ENCODE measurements at regions not wholly inside any gene's neighbourhood (a gene's known extent, or its start where the extent isn't known, plus 50 kb on each side); places are given as distances from the start of the nearest gene placed in this dataset.

DNA sequence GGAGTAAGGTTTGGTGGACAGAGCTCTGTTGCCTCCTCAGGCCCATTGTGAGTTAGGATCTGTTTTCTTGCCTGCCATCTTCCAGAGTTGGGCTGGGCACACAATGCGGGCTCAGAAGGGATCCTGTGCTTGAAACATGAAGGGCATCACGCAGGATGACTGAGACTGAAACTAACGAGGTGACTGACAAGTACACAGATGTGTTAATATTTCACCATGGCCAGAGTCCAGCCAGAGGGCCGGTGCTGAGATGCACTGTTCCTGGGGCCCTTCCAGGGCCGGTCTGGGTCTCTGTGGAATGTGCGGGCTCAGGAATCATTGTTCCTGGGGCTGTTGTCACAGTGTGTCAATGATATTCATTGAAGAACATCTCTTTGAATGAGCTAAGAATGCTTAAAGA lies 163.7 kb downstream of the URI1 start:
- no peak overlapping the region for H3K27ac ChIP-seq
- TF ChIP-seq, protein P1, sequence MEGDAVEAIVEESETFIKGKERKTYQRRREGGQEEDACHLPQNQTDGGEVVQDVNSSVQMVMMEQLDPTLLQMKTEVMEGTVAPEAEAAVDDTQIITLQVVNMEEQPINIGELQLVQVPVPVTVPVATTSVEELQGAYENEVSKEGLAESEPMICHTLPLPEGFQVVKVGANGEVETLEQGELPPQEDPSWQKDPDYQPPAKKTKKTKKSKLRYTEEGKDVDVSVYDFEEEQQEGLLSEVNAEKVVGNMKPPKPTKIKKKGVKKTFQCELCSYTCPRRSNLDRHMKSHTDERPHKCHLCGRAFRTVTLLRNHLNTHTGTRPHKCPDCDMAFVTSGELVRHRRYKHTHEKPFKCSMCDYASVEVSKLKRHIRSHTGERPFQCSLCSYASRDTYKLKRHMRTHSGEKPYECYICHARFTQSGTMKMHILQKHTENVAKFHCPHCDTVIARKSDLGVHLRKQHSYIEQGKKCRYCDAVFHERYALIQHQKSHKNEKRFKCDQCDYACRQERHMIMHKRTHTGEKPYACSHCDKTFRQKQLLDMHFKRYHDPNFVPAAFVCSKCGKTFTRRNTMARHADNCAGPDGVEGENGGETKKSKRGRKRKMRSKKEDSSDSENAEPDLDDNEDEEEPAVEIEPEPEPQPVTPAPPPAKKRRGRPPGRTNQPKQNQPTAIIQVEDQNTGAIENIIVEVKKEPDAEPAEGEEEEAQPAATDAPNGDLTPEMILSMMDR (IDR thresholded peaks at IDR 0.05), result no peak
- no peak for TF ChIP-seq ZFX (IDR thresholded peaks at IDR 0.05; ENCODE audit: borderline replicate concordance)

DNA sequence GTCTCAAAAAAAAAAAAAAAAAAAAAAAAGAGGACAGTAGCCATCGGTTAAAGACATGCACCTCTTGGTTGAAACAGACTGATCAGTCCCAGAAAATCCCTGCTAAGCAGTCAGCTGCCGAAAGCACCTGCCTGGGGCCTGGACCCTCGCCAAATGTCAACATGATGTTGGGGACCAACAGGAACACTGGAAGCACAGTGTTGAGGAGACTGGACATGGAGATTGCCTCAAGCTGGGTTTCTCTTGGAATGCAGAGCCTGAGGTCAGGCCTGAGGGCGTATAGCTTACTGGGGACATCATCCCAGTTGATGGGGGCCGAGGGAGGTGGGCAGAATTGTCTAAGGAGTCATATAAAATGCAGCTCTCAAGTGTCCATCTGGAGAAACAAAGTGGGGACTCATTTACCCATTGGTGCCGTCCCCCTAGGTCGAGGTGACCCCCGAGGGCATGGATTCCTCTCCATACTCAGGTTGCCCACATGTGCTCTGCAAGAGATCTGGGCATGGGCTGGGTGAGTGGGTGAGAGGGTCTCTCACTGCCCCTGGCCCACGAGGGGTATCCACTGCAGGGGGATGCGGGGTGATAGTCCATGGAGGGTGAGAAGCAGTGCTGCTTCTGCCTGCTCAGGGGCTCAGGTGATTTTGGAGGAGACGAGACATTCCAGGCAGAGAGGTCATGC lies 164.5 kb downstream of the URI1 start:
- H3K27ac ChIP-seq, result no peak overlapping the region
- TF ChIP-seq, protein P1 (IDR thresholded peaks at IDR 0.05), result no peak
- no peak for TF ChIP-seq ZFX (IDR thresholded peaks at IDR 0.05; ENCODE audit: borderline replicate concordance)

DNA sequence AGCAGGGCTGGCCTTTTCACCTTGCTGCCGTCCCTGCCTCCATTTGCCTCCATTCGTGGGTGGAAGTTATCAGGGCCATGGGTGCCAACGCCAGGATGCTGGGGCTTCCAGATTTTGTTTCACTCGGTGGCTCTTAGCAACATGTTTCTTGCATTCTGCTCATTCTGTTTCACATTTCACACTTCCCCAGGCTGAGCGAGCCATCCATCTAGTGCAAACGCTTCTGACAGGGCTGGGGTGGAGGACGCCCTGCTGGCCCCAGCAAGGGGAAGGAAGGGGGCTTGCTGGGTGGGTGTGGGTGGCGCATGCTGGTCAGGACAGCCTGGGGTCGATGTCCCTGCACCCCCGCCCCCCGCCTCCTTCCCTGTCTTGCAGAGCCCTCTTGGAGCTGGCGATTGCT lies 165.2 kb downstream of the URI1 start:
- TF ChIP-seq ZFX (IDR thresholded peaks at IDR 0.05; ENCODE audit: borderline replicate concordance), result no peak
- TF ChIP-seq, protein P1 (IDR thresholded peaks at IDR 0.05), result no peak
- no peak overlapping the region for H3K27ac ChIP-seq

DNA sequence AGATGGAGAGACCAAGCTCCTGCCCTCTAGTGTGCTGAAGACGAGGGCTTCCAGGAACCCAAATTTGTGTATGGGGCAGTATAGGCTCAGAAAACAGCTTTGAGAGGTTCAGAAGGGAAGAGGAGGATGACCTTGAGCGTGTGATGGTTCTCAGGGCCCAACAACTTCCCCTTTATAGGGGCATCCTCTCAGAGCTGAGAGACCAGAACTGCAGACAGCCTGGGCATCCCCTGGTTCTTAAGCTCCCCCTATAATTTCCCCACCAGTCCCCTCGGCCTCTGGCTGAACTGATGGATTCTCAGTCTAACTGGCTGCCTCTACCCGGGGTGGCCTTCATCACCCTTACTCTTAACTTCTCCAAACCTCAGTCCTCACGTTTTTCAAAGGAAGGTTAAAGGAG lies 167.5 kb downstream of the URI1 start:
- TF ChIP-seq, protein P1 (IDR thresholded peaks at IDR 0.05), result no peak
- no peak for TF ChIP-seq ZFX (IDR thresholded peaks at IDR 0.05; ENCODE audit: borderline replicate concordance)
- no peak overlapping the region for H3K27ac ChIP-seq

DNA sequence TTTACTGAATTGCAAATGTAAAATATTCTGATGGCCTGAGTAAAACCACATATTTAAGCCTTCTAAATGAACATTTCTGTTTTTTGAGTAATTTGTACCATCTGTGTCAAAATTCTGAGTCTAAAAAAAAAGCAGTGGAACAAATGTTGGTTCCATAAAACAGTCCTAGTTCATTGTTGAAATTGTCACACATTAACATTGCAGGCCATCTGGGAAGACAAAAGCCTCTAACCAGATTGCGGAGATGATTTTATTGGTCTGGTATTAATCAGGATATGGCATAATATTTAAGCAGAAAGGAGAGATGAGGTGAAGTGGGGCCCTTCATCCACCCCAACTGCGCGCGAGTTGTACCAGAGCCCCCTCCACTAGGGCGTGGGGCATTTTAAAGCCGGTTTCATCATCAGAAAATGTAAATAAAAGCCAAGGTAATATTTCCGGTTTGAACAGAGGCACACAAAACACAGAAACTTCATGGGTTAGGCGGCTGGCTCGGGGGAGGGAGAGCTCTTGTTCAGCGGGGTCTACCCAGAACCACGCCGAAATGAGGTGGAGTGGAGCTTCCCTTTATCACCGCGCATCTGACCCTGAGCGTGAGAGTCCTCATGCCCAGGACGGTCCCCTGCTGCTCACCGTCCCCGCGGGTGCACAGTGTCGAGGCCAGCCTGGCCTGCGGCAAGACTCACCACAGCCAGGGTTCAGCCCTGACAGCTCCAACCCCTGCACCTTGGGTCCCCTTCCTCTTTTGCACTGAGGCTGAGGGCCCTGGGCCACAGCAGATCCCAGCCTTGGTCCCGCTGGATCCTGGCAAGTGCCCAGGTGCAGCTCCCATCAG lies 169.2 kb downstream of the URI1 start:
- TF ChIP-seq, protein P1 (IDR thresholded peaks at IDR 0.05), result no peak
- no peak for TF ChIP-seq ZFX (IDR thresholded peaks at IDR 0.05; ENCODE audit: borderline replicate concordance)
- no peak overlapping the region for H3K27ac ChIP-seq

DNA sequence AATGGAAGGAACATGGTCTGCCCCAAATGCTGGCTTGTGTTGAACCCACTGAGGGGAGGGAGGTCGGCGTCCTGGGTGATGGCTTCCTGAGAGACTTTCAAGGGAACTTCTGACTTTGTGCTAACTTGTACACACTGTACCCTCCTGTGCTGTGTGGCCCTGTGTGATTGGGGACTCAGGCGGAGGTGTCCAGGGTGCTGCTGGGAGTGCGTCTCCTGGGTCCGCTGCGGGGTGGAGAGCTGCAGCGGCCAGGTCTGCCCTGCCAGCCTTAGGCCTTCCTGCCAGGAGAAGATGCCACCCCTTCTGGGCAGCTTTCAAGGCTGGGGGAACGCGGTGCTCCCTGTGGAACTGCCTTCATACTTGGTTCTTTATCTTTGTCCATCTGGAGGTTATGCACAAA lies 170.1 kb downstream of the URI1 start:
- H3K27ac ChIP-seq, result no peak overlapping the region
- TF ChIP-seq, protein P1 (IDR thresholded peaks at IDR 0.05), result no peak
- TF ChIP-seq ZFX (IDR thresholded peaks at IDR 0.05; ENCODE audit: borderline replicate concordance), result no peak

DNA sequence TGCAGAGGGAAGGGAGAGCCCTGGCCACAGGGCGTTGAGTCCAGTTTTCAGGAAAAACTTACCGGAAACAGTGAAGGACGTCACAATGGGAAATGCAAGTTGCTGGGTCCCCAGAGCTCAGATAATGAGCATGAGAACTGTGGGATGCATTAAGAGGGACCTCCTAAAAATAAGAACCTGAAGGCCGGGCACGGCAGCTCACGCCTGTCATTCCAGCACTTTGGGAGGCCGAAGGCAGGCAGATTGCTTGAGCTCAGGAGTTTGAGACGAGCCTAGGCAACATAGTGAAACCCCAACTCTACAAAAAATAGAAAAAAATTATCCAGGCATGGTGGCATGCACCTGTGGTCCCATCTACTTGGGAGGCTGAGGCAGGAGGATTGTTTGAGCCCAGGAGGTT lies 170.6 kb downstream of the URI1 start:
- H3K27ac ChIP-seq, result no peak overlapping the region
- TF ChIP-seq, protein P1 (IDR thresholded peaks at IDR 0.05), result no peak
- no peak for TF ChIP-seq ZFX (IDR thresholded peaks at IDR 0.05; ENCODE audit: borderline replicate concordance)
